ENCODE measurements at regions not wholly inside any gene's neighbourhood (a gene's known extent, or its start where the extent isn't known, plus 50 kb on each side); places are given as distances from the start of the nearest gene placed in this dataset.

- H3K4me3 ChIP-seq (ENCODE audit: insufficient read length, low read depth), result no peak overlapping the region
- no peak for DNase-seq (ENCODE audit: low read depth, low spot score)
- H3K36me3 ChIP-seq (ENCODE audit: insufficient read depth, insufficient read length, low read length), result no peaks in the 10 kb centered on the region
- no peaks in the 10 kb centered on the region for H3K4me1 ChIP-seq (ENCODE audit: insufficient read depth, insufficient read length)
- H3K9me3 ChIP-seq (ENCODE audit: insufficient read depth, low read length), result peaks cover 6% of the 10 kb centered on the region; the same call in 1 of the 2 replicates
- no peak overlapping the region for H3K9ac ChIP-seq (ENCODE audit: insufficient read length, low read depth)
- no peaks in the 10 kb centered on the region for H3K27me3 ChIP-seq (ENCODE audit: insufficient read depth, insufficient read length)
- TF ChIP-seq YY1 (IDR thresholded peaks at IDR 0.05; ENCODE audit: insufficient read depth, insufficient read length), result no peak
- no peak for TF ChIP-seq SUZ12 (IDR thresholded peaks at IDR 0.05; ENCODE audit: extremely low read depth, insufficient read depth, insufficient read length)
- TF ChIP-seq ZNF274 (IDR thresholded peaks at IDR 0.05; ENCODE audit: low read depth, low read length), result no peak
Measured at GRCh38 chr13:40290758-40291157, 375.7 kb downstream of the FOXO1 start.

GRCh38 chr13:40292108-40292507, 374.3 kb downstream of the FOXO1 start:
- DNase-seq (ENCODE audit: low read depth, low spot score), result no peak
- Histone ChIP-seq H3K9me3 (ENCODE audit: insufficient read depth, low read length) (peaks cover 12% of the 10 kb centered on the region), H3K4me1 (ENCODE audit: insufficient read depth, insufficient read length) (no peaks in the 10 kb centered on the region), H3K9ac (ENCODE audit: insufficient read length, low read depth) (no peak overlapping the region), H3K4me3 (ENCODE audit: insufficient read length, low read depth) (no peak overlapping the region), H3K27me3 (ENCODE audit: insufficient read depth, insufficient read length) (no peaks in the 10 kb centered on the region), H3K36me3 (ENCODE audit: insufficient read depth, insufficient read length, low read length) (no peaks in the 10 kb centered on the region)
- TF ChIP-seq SUZ12 (IDR thresholded peaks at IDR 0.05; ENCODE audit: extremely low read depth, insufficient read depth, insufficient read length), result no peak
- no peak for TF ChIP-seq YY1 (IDR thresholded peaks at IDR 0.05; ENCODE audit: insufficient read depth, insufficient read length)

DNA sequence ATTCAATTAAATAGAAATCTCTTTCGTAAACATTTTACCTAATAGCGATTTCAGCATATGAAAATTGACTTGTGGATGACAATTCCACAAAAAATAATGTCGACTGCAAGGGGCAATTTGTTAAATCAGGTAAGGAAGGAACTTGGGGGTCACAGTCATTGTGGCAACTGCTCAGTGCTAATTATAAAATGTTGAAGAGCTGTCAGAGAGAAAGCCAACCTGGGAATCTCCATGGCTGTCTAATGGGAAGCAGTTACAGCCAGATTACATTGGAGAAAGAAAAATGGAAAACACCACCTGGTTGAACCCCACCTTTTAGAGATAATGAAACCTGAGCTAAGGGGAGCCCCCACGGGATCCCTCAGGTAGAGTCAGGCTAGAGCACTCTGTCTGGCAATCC, 373.9 kb downstream of the FOXO1 start:
- H3K4me3 ChIP-seq (ENCODE audit: insufficient read length, low read depth), result no peak overlapping the region
- H3K9me3 ChIP-seq (ENCODE audit: insufficient read depth, low read length), result peaks cover 12% of the 10 kb centered on the region
- no peak overlapping the region for H3K9ac ChIP-seq (ENCODE audit: insufficient read length, low read depth)
- H3K27me3 ChIP-seq (ENCODE audit: insufficient read depth, insufficient read length), result no peaks in the 10 kb centered on the region
- no peaks in the 10 kb centered on the region for H3K4me1 ChIP-seq (ENCODE audit: insufficient read depth, insufficient read length)
- no peaks in the 10 kb centered on the region for H3K36me3 ChIP-seq (ENCODE audit: insufficient read depth, insufficient read length, low read length)
- no peak for DNase-seq (ENCODE audit: low read depth, low spot score)
- TF ChIP-seq YY1 (IDR thresholded peaks at IDR 0.05; ENCODE audit: insufficient read depth, insufficient read length) (no peak), SUZ12 (IDR thresholded peaks at IDR 0.05; ENCODE audit: extremely low read depth, insufficient read depth, insufficient read length) (no peak), ZNF274 (IDR thresholded peaks at IDR 0.05; ENCODE audit: low read depth, low read length) (no peak)

DNA sequence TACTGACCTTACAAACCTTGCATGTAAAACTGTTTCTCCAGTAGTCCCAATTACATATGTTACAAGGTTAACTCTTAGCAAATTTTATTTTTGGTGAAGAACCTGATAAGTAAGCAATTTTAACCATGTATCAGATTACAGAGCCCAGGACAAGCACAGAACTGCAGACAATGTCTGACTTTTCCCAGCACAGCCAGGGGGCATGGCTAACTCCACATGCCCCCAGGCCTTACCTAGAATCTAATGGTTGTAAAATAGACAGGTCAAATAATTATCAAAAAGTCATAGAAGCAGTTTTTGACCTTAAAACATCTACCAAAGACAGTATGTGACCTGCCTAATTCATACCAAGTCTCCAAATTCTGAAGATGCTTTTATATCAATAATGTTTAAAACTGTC, 364.1 kb downstream of the FOXO1 start:
- no peaks in the 10 kb centered on the region for H3K4me1 ChIP-seq (ENCODE audit: insufficient read depth, insufficient read length)
- TF ChIP-seq SUZ12 (IDR thresholded peaks at IDR 0.05; ENCODE audit: extremely low read depth, insufficient read depth, insufficient read length), result no peak
- TF ChIP-seq YY1 (IDR thresholded peaks at IDR 0.05; ENCODE audit: insufficient read depth, insufficient read length), result no peak
- TF ChIP-seq ZNF274 (IDR thresholded peaks at IDR 0.05; ENCODE audit: low read depth, low read length), result no peak

DNA sequence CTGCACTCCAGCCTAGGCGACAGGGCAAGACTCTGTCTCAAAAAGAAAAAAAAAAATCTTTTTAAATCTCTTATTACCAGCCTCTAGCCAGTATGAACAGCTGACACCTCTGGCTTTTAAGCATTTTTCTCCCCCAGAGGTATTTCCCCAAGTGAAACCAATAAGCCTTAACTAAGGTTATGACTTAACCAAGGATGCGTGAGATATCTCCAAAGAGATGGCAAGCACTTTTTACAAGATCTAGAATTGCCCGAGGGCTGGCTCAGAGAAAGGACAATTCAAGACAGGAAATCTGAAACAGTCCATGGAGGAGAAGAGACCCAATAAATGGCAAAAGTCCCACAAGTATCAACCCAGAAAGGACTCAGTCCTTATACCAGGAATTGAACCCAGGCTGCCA, 362.1 kb downstream of the FOXO1 start:
- peaks cover 27% of the 10 kb centered on the region; the same call in 1 of the 2 replicates for H3K9me3 ChIP-seq (ENCODE audit: insufficient read depth, low read length)
- no peak for DNase-seq (ENCODE audit: low read depth, low spot score)
- no peak overlapping the region for H3K4me3 ChIP-seq (ENCODE audit: insufficient read length, low read depth)
- no peaks in the 10 kb centered on the region for H3K4me1 ChIP-seq (ENCODE audit: insufficient read depth, insufficient read length)
- no peaks in the 10 kb centered on the region for H3K36me3 ChIP-seq (ENCODE audit: insufficient read depth, insufficient read length, low read length)
- TF ChIP-seq SUZ12 (IDR thresholded peaks at IDR 0.05; ENCODE audit: extremely low read depth, insufficient read depth, insufficient read length) (no peak), YY1 (IDR thresholded peaks at IDR 0.05; ENCODE audit: insufficient read depth, insufficient read length) (no peak)
- no peak overlapping the region for H3K9ac ChIP-seq (ENCODE audit: insufficient read length, low read depth)
- no peaks in the 10 kb centered on the region for H3K27me3 ChIP-seq (ENCODE audit: insufficient read depth, insufficient read length)

More for the DNA sequence above, 364.1 kb downstream of the FOXO1 start:
- no peak for DNase-seq (ENCODE audit: low read depth, low spot score)
- Histone ChIP-seq H3K9me3 (ENCODE audit: insufficient read depth, low read length) (peaks cover 27% of the 10 kb centered on the region; the same call in 1 of the 2 replicates), H3K4me3 (ENCODE audit: insufficient read length, low read depth) (no peak overlapping the region), H3K9ac (ENCODE audit: insufficient read length, low read depth) (no peak overlapping the region), H3K27me3 (ENCODE audit: insufficient read depth, insufficient read length) (no peaks in the 10 kb centered on the region), H3K36me3 (ENCODE audit: insufficient read depth, insufficient read length, low read length) (no peaks in the 10 kb centered on the region)

GRCh38 chr13:40306817-40307216, 359.6 kb downstream of the FOXO1 start:
- H3K36me3 ChIP-seq (ENCODE audit: insufficient read depth, insufficient read length, low read length), result no peaks in the 10 kb centered on the region
- no peaks in the 10 kb centered on the region for H3K4me1 ChIP-seq (ENCODE audit: insufficient read depth, insufficient read length)
- TF ChIP-seq ZNF274 (IDR thresholded peaks at IDR 0.05; ENCODE audit: low read depth, low read length), result no peak
- TF ChIP-seq SUZ12 (IDR thresholded peaks at IDR 0.05; ENCODE audit: extremely low read depth, insufficient read depth, insufficient read length), result no peak
- no peak for TF ChIP-seq YY1 (IDR thresholded peaks at IDR 0.05; ENCODE audit: insufficient read depth, insufficient read length)
- no peak for DNase-seq (ENCODE audit: low read depth, low spot score)
- H3K9ac ChIP-seq (ENCODE audit: insufficient read length, low read depth), result no peak overlapping the region
- no peak overlapping the region for H3K4me3 ChIP-seq (ENCODE audit: insufficient read length, low read depth)
- no peaks in the 10 kb centered on the region for H3K27me3 ChIP-seq (ENCODE audit: insufficient read depth, insufficient read length)
- peaks cover 27% of the 10 kb centered on the region; the same call in 1 of the 2 replicates for H3K9me3 ChIP-seq (ENCODE audit: insufficient read depth, low read length)

GRCh38 chr13:40309881-40310280, 356.6 kb downstream of the FOXO1 start:
- Histone ChIP-seq H3K9me3 (ENCODE audit: insufficient read depth, low read length) (peaks cover 11% of the 10 kb centered on the region; the same call in 1 of the 2 replicates), H3K27me3 (ENCODE audit: insufficient read depth, insufficient read length) (no peaks in the 10 kb centered on the region), H3K9ac (ENCODE audit: insufficient read length, low read depth) (no peak overlapping the region), H3K4me1 (ENCODE audit: insufficient read depth, insufficient read length) (no peaks in the 10 kb centered on the region), H3K36me3 (ENCODE audit: insufficient read depth, insufficient read length, low read length) (no peaks in the 10 kb centered on the region), H3K4me3 (ENCODE audit: insufficient read length, low read depth) (no peak overlapping the region)
- no peak for DNase-seq (ENCODE audit: low read depth, low spot score)
- no peak for TF ChIP-seq YY1 (IDR thresholded peaks at IDR 0.05; ENCODE audit: insufficient read depth, insufficient read length)
- no peak for TF ChIP-seq ZNF274 (IDR thresholded peaks at IDR 0.05; ENCODE audit: low read depth, low read length)
- TF ChIP-seq SUZ12 (IDR thresholded peaks at IDR 0.05; ENCODE audit: extremely low read depth, insufficient read depth, insufficient read length), result no peak
